Skin of body (tissue), 1 donor: ENCODE measurements at regions not wholly inside any gene's neighbourhood (a gene's known extent, or its start where the extent isn't known, plus 50 kb on each side); places are given as distances from the start of the nearest gene placed in this dataset.
A peak's percentile ranks its signal among the peaks of the same experiment; 100 is the strongest.

Experiments
- DNase-seq: peaks from one replicate; lab custom pipeline; 2025; lab: John Stamatoyannopoulos, UW

- DNase-seq = no peak
These were observed 152.9 kb downstream of the CBLN1 start for GRCh38 chr16:49128740-49129139.

GRCh38 chr16:49127103-49127502, 154.5 kb downstream of the CBLN1 start:
- DNase-seq = no peak

DNA sequence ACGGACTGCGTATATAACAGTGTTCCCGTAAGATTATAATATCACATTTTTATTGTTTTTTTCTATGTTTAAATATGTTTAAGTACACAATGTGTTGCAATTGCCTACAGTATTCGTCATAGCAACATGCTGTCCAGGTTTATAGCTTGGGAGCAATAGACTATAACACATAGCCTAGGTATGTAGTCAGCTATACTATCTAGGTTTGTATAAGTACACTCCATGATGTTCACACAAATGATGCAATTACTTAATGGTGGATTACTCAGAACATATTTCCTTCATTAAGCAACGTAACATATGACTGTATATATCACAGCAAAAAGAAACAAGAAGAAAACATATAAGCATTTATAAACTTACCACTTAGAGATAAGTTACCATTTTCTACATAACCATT, 160.0 kb downstream of the CBLN1 start:
- no peak for DNase-seq

GRCh38 chr16:49120631-49121030, 161.0 kb downstream of the CBLN1 start:
- DNase-seq = no peak

- no peak for DNase-seq
These were observed 164.8 kb downstream of the CBLN1 start for GRCh38 chr16:49116873-49117272.

DNA sequence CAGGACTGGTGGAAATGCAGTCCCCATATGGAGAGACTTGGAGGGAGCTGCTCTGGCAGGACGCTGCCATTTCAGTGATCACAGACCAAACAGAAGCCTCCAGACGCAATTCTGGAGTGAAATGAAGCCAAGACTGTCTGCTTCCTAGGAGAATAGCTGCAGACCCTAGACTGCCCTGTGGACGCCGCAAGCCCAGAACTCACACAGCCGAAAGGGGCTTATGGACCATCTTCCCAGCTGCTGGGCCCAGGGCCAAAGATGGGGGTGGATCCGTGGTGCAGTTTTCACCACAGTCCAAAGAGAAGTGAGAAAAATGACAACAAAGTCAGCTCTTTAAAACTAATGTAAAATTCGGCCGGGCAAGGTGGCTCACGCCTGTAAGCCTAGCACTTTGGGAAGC, 165.7 kb downstream of the CBLN1 start:
- DNase-seq = no peak

DNA sequence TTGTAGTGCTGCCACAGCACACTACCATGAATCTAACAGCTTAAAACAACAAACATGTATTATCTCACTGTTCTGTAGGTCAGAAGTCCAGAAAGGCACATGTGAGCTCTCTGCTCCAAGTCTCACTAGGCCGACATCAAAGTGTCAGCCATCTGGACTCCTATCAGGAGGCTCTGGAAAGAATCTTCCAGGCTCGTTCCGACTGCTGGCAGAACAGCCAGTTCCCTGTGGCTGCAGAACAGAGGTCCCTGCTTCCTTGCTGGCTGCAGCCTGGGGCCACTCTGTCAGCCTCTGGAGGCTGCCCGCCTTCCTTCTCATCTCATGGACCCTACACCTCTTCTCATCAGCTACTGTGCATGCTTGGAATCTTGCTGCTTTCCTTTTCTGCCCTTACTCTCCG, 168.9 kb downstream of the CBLN1 start:
- DNase-seq = no peak

DNA sequence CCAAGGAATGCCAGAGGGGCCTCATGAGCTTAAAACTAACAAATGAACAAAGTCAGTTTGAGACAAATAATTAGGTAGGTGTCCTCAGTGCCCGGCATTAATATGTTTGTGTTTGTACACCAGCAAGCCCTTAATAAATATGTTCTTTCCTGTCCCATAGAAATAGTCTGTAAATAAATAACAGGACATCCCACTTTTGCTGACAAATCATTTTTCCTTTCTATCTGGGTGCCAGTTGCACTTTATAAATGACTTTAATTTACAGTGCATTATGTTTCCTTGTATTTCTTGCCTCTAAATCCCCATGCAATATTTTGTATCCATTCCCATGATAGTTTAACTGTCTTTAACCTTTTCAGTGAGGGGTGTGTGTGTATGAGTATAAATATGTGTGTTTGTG, 170.3 kb downstream of the CBLN1 start:
- DNase-seq = no peak

DNA sequence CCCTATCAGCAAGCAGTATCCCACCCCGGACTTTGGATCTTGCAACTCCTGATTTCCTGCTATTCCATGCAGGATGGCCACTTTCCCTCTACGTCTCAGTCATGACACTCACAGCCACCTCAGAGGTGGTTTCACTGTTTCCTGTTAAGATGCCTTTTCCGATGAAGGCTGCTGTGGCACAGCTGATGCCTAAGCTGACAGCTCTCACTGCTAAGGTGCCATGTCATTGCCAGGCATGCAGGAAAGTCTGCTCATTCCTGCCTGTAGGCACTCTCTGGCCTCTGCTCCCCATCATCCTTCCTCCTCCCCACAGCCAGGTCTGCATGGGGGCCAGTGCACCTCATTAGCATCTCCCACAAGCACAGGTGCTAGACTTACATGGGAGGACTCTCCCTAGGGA, 173.0 kb downstream of the CBLN1 start:
- DNase-seq = no peak

GRCh38 chr16:49103298-49103697, 178.3 kb downstream of the CBLN1 start:
- DNase-seq = no peak

GRCh38 chr16:49101997-49102396, 179.6 kb downstream of the CBLN1 start:
- no peak for DNase-seq

DNA sequence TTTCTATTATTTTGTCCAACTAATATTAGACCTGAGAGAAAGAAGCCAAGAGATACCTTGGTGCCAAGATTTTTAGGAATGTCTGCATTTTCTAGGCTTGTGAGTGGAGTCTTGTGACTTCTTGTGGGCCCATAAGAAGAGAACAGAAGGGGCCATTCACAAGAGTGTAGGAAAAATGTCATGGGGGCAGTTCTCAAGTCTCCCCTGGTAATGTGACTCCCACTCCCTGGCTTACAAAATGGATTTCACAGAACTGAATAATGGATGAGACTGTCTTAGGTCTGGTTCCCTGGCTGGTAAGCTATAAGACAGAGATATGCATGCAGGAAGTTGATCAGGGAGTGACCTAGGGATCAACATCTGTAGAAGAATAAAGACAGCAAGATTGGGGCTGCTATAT, 181.3 kb downstream of the CBLN1 start:
- no peak for DNase-seq

- DNase-seq = no peak
These were observed 183.7 kb downstream of the CBLN1 start for GRCh38 chr16:49097964-49098363.

DNA sequence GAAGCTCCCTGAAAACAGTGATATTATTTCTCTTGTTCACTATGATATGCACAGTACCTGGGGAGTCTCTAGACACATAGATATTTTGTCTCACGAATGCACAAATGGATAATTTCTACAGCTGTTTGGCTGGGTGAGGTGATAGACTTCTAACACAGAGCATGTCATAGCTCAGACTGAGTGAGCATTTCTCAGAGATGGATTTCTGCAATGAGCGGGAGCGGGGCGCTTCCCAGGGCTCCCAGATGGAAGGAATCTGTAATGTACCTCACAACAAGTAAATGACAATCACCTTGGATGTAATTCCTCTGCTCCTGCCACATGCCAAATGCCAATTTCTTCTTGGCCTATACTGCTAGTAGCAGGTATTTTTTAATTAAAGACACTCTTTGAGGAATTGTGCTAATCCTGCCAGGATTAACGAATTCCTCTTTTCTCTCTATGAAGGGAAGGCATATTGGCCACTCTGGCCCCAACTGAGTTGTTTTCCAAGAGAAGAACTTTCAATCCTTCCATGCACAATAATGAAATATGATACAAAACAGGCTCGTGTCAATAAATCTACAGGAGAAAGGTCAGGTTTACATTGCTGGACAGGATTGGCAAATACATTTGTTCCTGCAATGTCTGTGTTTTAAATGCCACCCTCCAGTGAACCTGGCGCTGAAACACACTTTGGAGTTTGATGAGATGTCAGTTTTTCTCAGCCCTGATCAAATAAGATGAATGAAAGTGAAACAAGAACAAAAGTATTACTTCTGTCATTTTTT, 185.3 kb downstream of the CBLN1 start:
- DNase-seq = no peak

GRCh38 chr16:49095539-49095938, 186.1 kb downstream of the CBLN1 start:
- DNase-seq = no peak

DNA sequence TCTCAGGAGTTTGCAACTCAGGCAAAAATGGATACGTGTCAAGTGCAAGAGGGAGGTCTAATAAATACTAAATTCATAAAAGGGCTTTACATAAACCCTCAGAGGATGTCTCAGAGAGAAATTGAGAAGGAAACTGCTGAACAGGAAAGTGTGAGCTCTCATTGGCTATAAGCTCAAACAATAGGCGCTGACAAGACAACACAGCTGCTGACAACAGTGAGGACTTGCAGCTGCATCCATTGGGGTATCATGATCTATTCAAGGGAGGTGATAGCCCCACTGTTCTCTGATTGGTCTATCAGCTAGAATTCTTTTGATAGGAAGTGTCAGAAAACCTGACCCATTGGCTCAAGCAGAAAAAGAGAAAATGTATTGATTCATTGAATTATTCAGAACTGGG, 187.2 kb downstream of the CBLN1 start:
- DNase-seq = no peak

GRCh38 chr16:49093939-49094338, 187.7 kb downstream of the CBLN1 start:
- DNase-seq = no peak

GRCh38 chr16:49092704-49093103, 188.9 kb downstream of the CBLN1 start:
- DNase-seq = no peak

DNA sequence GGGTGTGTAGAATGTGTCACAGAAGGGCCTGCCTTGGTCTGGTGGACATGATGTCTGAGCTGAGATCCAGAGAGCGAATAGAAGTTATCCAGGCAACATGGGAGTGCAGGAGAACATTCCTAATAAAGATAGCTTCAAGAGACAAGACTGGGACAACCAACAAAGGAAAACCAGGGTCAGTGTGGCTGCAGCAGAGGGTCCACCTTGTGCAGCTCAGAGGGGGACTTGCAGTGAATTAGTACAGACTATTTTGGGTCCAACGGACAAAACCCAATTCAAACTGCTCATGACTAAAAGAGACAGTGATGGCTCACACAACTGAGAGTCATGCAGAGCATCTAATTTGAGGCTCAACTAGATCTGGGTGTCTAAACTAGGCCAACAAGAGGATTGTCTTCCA, 192.1 kb downstream of the CBLN1 start:
- DNase-seq = no peak

DNA sequence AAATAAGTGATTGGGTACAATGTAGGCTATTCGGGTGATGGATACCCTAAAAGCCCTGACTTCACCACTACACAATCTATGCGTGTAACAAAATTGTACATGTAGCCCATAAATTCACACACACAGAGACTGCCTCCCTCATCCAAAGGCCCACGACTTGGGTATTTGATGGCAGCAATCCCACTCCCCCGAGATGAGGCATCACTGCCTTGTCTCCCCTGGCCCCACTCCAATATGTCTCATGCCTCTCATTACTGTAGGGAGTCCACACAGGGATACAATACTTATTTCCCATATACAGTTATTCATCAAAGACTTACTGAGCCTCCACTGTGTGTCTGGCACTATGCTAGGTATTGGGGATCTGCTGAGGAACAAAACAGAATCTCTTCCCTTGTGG, 192.6 kb downstream of the CBLN1 start:
- DNase-seq = no peak

- DNase-seq = peak; percentile 10
These were observed 196.0 kb downstream of the CBLN1 start for GRCh38 chr16:49085686-49086085.

- DNase-seq = no peak
These were observed 196.8 kb downstream of the CBLN1 start for GRCh38 chr16:49084628-49085390.

DNA sequence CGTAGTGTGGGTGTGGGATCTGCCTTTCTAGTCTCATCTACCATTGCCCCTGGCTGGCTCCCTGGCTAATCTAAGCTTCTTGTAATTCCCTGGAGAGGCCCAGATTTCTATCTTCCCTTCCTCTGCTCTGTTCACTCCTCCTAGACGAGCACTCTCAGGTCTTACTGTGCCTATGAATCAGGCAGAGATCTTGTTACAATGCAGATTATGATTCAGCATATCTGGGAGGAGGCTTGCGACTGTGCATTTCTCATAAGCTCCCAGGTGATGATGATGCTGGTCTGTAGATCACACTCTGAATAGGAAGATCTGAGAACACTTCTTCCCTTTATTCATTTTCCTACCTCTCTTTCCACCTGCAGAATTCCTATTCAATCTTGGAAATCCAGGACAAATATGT, 200.1 kb downstream of the CBLN1 start:
- no peak for DNase-seq
